ENCODE measurements at regions not wholly inside any gene's neighbourhood (a gene's known extent, or its start where the extent isn't known, plus 50 kb on each side); places are given as distances from the start of the nearest gene placed in this dataset.

GRCh38 chr1:63710308-63710707 lies 63.5 kb upstream of the ROR1 start:
- DNase-seq = no peak
- Histone ChIP-seq H3K4me3 (no peak overlapping the region), H3K27ac (no peak overlapping the region), H3K27me3 (no peaks in the 10 kb centered on the region), H3K9me3 (no peaks in the 10 kb centered on the region), H3K4me1 (peaks cover 0 to 6% (median under 1%) of the 10 kb centered on the region in 4 donors), H3K36me3 (no peaks in the 10 kb centered on the region)
- TF ChIP-seq POLR2A (IDR thresholded peaks at IDR 0.05) (no peak), POLR2AphosphoS5 (IDR thresholded peaks at IDR 0.05) (no peak), CTCF (IDR thresholded peaks at IDR 0.05) (no peak), EP300 (IDR thresholded peaks at IDR 0.05; ENCODE audit: low read depth) (no peak)
- in situ Hi-C loops (cut with MboI; ENCODE audit: low pct_ligation_motif_present in 1 of 4, low pct_unique_long_range_greater_than_20kb in 1 of 4, low sequenced_read_pairs in 3 of 4) = no loop called here
- intact Hi-C loops (cut with DNase I; ENCODE audit: low total_unique reads) = no loop called here
- WGBS, 2 donors (ENCODE audit: low coverage in 1 of 2) = 83 to 91% methylated on average over 4 of the region's 4 CpGs

GRCh38 chr1:63710761-63711380 lies 62.9 kb upstream of the ROR1 start:
- in situ Hi-C loops (cut with MboI; ENCODE audit: low pct_ligation_motif_present in 1 of 4, low pct_unique_long_range_greater_than_20kb in 1 of 4, low sequenced_read_pairs in 3 of 4) (no loop called here), intact Hi-C loops (cut with DNase I; ENCODE audit: low total_unique reads) (no loop called here)
- WGBS, 2 donors (ENCODE audit: low coverage in 1 of 2) = 80% methylated on average over 1 of the region's 1 CpG
- TF ChIP-seq POLR2AphosphoS5 (IDR thresholded peaks at IDR 0.05) (no peak), POLR2A (IDR thresholded peaks at IDR 0.05) (no peak), CTCF (IDR thresholded peaks at IDR 0.05) (no peak), EP300 (IDR thresholded peaks at IDR 0.05; ENCODE audit: low read depth) (no peak)
- no peak for DNase-seq
- peaks cover 0 to 3% (median 0%) of the 10 kb centered on the region in 4 donors for H3K4me1 ChIP-seq
- no peaks in the 10 kb centered on the region for H3K27me3 ChIP-seq
- H3K4me3 ChIP-seq = no peak overlapping the region
- no peaks in the 10 kb centered on the region for H3K36me3 ChIP-seq
- H3K9me3 ChIP-seq = no peaks in the 10 kb centered on the region
- H3K27ac ChIP-seq = no peak overlapping the region

GRCh38 chr1:63713041-63713440 lies 60.8 kb upstream of the ROR1 start:
- Histone ChIP-seq H3K9me3 (no peaks in the 10 kb centered on the region), H3K36me3 (no peaks in the 10 kb centered on the region)
- no peak for DNase-seq

More at GRCh38 chr1:63713041-63713440, 60.8 kb upstream of the ROR1 start:
- H3K4me1 ChIP-seq = peaks cover 0 to 3% (median 0%) of the 10 kb centered on the region in 4 donors
- 88 to 100% methylated on average over 1 to 3 of the region's 3 CpGs for WGBS, 2 donors (ENCODE audit: low coverage in 1 of 2)
- intact Hi-C loops (cut with DNase I; ENCODE audit: low total_unique reads) = no loop called here
- TF ChIP-seq POLR2A (IDR thresholded peaks at IDR 0.05) (no peak), CTCF (IDR thresholded peaks at IDR 0.05) (no peak), EP300 (IDR thresholded peaks at IDR 0.05; ENCODE audit: low read depth) (no peak), POLR2AphosphoS5 (IDR thresholded peaks at IDR 0.05) (no peak)
- H3K4me3 ChIP-seq = no peak overlapping the region
- H3K27me3 ChIP-seq = no peaks in the 10 kb centered on the region
- H3K27ac ChIP-seq = no peak overlapping the region
- in situ Hi-C loops (cut with MboI; ENCODE audit: low pct_ligation_motif_present in 1 of 4, low pct_unique_long_range_greater_than_20kb in 1 of 4, low sequenced_read_pairs in 3 of 4) = no loop called here

Data from transverse colon (tissue), 4 donors.